ENCODE measurements at regions not wholly inside any gene's neighbourhood (a gene's known extent, or its start where the extent isn't known, plus 50 kb on each side); places are given as distances from the start of the nearest gene placed in this dataset.

GRCh38 chr6:120606743-120607142, 727.5 kb downstream of the TBC1D32 start:
- TF ChIP-seq, protein P1, sequence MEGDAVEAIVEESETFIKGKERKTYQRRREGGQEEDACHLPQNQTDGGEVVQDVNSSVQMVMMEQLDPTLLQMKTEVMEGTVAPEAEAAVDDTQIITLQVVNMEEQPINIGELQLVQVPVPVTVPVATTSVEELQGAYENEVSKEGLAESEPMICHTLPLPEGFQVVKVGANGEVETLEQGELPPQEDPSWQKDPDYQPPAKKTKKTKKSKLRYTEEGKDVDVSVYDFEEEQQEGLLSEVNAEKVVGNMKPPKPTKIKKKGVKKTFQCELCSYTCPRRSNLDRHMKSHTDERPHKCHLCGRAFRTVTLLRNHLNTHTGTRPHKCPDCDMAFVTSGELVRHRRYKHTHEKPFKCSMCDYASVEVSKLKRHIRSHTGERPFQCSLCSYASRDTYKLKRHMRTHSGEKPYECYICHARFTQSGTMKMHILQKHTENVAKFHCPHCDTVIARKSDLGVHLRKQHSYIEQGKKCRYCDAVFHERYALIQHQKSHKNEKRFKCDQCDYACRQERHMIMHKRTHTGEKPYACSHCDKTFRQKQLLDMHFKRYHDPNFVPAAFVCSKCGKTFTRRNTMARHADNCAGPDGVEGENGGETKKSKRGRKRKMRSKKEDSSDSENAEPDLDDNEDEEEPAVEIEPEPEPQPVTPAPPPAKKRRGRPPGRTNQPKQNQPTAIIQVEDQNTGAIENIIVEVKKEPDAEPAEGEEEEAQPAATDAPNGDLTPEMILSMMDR (IDR thresholded peaks at IDR 0.05) = no peak
- TF ChIP-seq POLR2A (IDR thresholded peaks at IDR 0.05) = no peak

Data from body of pancreas (tissue), 4 donors.